ENCODE measurements at regions not wholly inside any gene's neighbourhood (a gene's known extent, or its start where the extent isn't known, plus 50 kb on each side); places are given as distances from the start of the nearest gene placed in this dataset.
"Not testable (repeated sequence)": the region's sequence is repeated elsewhere in the genome, so short reads cannot be mapped to it uniquely, and the experiment has no call there.

DNA sequence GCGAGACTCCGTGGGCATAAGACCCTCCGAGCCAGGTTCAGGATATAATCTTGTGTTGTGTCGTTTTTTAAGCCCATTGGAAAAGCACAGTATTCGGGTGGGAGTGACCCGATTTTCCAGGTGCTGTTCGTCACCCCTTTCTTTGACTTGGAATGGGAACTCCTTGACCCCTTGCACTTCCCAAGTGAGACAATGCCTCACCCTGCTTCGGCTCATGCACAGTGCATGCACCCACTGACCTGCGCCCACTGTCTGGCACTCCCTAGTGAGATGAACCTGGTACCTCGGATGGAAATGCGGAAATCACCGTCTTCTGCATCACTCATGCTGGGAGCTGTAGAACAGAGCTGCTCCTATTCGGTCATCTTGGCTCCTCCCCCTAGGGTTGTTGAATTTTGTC, 307.7 kb upstream of the DEFB115 start (continued):
- TF ChIP-seq TCF3 (IDR thresholded peaks at IDR 0.05; ENCODE audit: borderline replicate concordance, insufficient read depth, low read depth, low read length), result no peak
- no peak for TF ChIP-seq MEF2A (IDR thresholded peaks at IDR 0.05; ENCODE audit: insufficient read depth, low read depth, low read length)
- TF ChIP-seq, protein P1, sequence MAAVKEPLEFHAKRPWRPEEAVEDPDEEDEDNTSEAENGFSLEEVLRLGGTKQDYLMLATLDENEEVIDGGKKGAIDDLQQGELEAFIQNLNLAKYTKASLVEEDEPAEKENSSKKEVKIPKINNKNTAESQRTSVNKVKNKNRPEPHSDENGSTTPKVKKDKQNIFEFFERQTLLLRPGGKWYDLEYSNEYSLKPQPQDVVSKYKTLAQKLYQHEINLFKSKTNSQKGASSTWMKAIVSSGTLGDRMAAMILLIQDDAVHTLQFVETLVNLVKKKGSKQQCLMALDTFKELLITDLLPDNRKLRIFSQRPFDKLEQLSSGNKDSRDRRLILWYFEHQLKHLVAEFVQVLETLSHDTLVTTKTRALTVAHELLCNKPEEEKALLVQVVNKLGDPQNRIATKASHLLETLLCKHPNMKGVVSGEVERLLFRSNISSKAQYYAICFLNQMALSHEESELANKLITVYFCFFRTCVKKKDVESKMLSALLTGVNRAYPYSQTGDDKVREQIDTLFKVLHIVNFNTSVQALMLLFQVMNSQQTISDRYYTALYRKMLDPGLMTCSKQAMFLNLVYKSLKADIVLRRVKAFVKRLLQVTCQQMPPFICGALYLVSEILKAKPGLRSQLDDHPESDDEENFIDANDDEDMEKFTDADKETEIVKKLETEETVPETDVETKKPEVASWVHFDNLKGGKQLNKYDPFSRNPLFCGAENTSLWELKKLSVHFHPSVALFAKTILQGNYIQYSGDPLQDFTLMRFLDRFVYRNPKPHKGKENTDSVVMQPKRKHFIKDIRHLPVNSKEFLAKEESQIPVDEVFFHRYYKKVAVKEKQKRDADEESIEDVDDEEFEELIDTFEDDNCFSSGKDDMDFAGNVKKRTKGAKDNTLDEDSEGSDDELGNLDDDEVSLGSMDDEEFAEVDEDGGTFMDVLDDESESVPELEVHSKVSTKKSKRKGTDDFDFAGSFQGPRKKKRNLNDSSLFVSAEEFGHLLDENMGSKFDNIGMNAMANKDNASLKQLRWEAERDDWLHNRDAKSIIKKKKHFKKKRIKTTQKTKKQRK (IDR thresholded peaks at IDR 0.05; ENCODE audit: low read depth, low read length), result no peak
- no peak for TF ChIP-seq ZNF207 (IDR thresholded peaks at IDR 0.05; ENCODE audit: borderline replicate concordance)
- no peak for TF ChIP-seq STAT1 (conservative IDR thresholded peaks at IDR 0.05)
- no peak for TF ChIP-seq NRF1 (conservative IDR thresholded peaks at IDR 0.05; ENCODE audit: low read depth, low read length)

DNA sequence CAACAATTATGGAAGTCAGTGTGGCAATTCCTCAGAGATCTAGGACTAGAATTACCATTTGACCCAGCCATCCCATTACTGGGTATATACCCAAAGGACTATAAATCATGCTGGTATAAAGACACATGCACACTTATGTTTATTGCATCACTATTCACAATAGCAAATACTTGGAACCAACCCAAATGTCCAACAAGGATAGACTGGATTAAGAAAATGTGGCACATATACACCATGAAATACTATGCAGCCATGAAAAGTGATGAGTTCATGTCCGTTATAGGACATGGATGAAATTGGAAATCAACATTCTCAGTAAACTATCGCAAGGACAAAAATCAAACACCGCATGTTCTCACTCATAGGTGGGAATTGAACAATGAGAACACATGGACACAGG, 306.4 kb upstream of the DEFB115 start:
- CTCF ChIA-PET; H3K36me3 ChIP-seq (ENCODE audit: control insufficient read depth in 2 of 2, insufficient read depth in 2 of 2, low read length in 1 of 2); RAD21 ChIA-PET (ENCODE audit: unreplicated experiment); SMC1A ChIA-PET (ENCODE audit: uncharacterized antibody, unreplicated experiment); intact Hi-C loops (cut with micrococcal nuclease; ENCODE audit: unreplicated experiment); H2AFZ ChIP-seq (ENCODE audit: control insufficient read depth, low read depth, low read length); H3K9me3 ChIP-seq (replicated peaks; ENCODE audit: control insufficient read depth, insufficient read depth, low read length); H3K27me3 ChIP-seq (replicated peaks in 1 of 2; ENCODE audit: control insufficient read depth in 2 of 2, insufficient read depth in 2 of 2, low read length in 1 of 2); H3K4me1 ChIP-seq (ENCODE audit: control insufficient read depth, insufficient read depth, low read length); in situ Hi-C loops (cut with MboI); DNase-seq (ENCODE audit: low read depth, low spot score); POLR2A ChIA-PET; BruUV-seq (replicated peaks); H3K4me2 ChIP-seq (ENCODE audit: control insufficient read depth, insufficient read depth); H4K20me1 ChIP-seq (ENCODE audit: control insufficient read depth, insufficient read depth); FAIRE-seq; H3K79me2 ChIP-seq (ENCODE audit: control insufficient read depth, insufficient read depth, low read length); ATAC-seq; H3K27ac ChIP-seq (ENCODE audit: control insufficient read depth, insufficient read depth); H3K9ac ChIP-seq (ENCODE audit: control insufficient read depth, insufficient read depth, low read length); H3K4me3 ChIP-seq: not testable (repeated sequence)
- WGBS (ENCODE audit: insufficient coverage, insufficient replicate concordance, low lambda C conversion rate, missing lambda C conversion rate), result 47% methylated on average over 3 of the region's 3 CpGs

DNA sequence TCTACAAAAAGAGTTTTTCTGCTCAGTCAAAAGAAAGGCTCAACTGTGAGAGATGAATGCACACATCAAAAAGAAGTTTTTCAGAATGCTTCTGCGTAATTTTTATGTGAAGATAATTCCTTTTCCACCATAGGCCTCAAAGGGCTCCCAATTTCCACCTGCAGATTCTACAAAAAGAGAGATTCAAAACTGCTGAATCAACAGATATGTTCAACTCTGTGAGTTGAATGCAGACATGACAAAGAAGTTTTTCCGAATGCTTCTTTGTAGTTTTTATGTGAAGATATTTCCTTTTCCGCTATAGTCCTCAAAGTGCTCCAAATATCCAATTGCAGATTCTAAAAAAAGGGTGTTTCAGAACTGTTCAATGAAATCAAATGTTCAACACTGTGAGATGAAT, 300.8 kb upstream of the DEFB115 start:
- intact Hi-C loops (cut with micrococcal nuclease; ENCODE audit: unreplicated experiment); H3K4me1 ChIP-seq (ENCODE audit: control insufficient read depth, insufficient read depth, low read length); CTCF ChIA-PET; in situ Hi-C loops (cut with MboI); ATAC-seq; H2AFZ ChIP-seq (ENCODE audit: control insufficient read depth, low read depth, low read length); H3K36me3 ChIP-seq (ENCODE audit: control insufficient read depth in 2 of 2, insufficient read depth in 2 of 2, low read length in 1 of 2); H3K79me2 ChIP-seq (ENCODE audit: control insufficient read depth, insufficient read depth, low read length); H3K27ac ChIP-seq (ENCODE audit: control insufficient read depth, insufficient read depth); H3K27me3 ChIP-seq (replicated peaks in 1 of 2; ENCODE audit: control insufficient read depth in 2 of 2, insufficient read depth in 2 of 2, low read length in 1 of 2); H4K20me1 ChIP-seq (ENCODE audit: control insufficient read depth, insufficient read depth); DNase-seq (ENCODE audit: low read depth, low spot score); H3K9ac ChIP-seq (ENCODE audit: control insufficient read depth, insufficient read depth, low read length); H3K4me3 ChIP-seq; POLR2A ChIA-PET; SMC1A ChIA-PET (ENCODE audit: uncharacterized antibody, unreplicated experiment); BruUV-seq (replicated peaks); H3K4me2 ChIP-seq (ENCODE audit: control insufficient read depth, insufficient read depth); H3K9me3 ChIP-seq (replicated peaks; ENCODE audit: control insufficient read depth, insufficient read depth, low read length); RAD21 ChIA-PET (ENCODE audit: unreplicated experiment); FAIRE-seq: not testable (repeated sequence)
- 2% methylated on average over 3 of the region's 3 CpGs for WGBS (ENCODE audit: insufficient coverage, insufficient replicate concordance, low lambda C conversion rate, missing lambda C conversion rate)

DNA sequence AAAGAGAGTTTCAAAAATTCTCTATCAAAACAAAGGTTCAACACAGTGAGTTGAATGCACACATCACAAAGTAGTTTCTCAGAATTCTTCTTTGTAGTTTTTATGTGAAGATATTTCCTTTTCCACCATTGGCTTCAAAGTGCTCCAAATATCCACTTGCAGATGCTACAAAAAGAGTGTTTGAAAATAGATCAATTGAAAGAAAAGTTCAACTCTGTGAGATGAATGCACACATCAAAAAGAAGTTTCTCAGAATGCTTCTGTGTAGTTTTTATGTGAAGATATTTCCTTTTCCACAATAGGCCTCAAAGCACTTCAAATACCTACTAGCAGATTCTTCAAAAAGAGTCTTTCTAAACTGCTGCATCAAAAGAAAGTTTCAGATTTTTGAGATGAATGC, 298.3 kb upstream of the DEFB115 start:
- H4K20me1 ChIP-seq (ENCODE audit: control insufficient read depth, insufficient read depth); H3K9me3 ChIP-seq (replicated peaks; ENCODE audit: control insufficient read depth, insufficient read depth, low read length); ATAC-seq; POLR2A ChIA-PET; BruUV-seq (replicated peaks); H2AFZ ChIP-seq (ENCODE audit: control insufficient read depth, low read depth, low read length); H3K4me3 ChIP-seq; H3K27me3 ChIP-seq (replicated peaks in 1 of 2; ENCODE audit: control insufficient read depth in 2 of 2, insufficient read depth in 2 of 2, low read length in 1 of 2); H3K79me2 ChIP-seq (ENCODE audit: control insufficient read depth, insufficient read depth, low read length); RAD21 ChIA-PET (ENCODE audit: unreplicated experiment); FAIRE-seq; intact Hi-C loops (cut with micrococcal nuclease; ENCODE audit: unreplicated experiment); H3K4me2 ChIP-seq (ENCODE audit: control insufficient read depth, insufficient read depth); CTCF ChIA-PET; SMC1A ChIA-PET (ENCODE audit: uncharacterized antibody, unreplicated experiment); H3K36me3 ChIP-seq (ENCODE audit: control insufficient read depth in 2 of 2, insufficient read depth in 2 of 2, low read length in 1 of 2); H3K4me1 ChIP-seq (ENCODE audit: control insufficient read depth, insufficient read depth, low read length); DNase-seq (ENCODE audit: low read depth, low spot score); H3K9ac ChIP-seq (ENCODE audit: control insufficient read depth, insufficient read depth, low read length); in situ Hi-C loops (cut with MboI); H3K27ac ChIP-seq (ENCODE audit: control insufficient read depth, insufficient read depth): not testable (repeated sequence)

All from GM12878 (cell line).